Pons (tissue), 1 donor: ENCODE measurements at regions not wholly inside any gene's neighbourhood (a gene's known extent, or its start where the extent isn't known, plus 50 kb on each side); places are given as distances from the start of the nearest gene placed in this dataset.

Experiments
- DNase-seq: peaks from one replicate; pipeline ENCODE4 v3.0.0-alpha.2; 2016; ENCODE audit warnings: low spot score

DNA sequence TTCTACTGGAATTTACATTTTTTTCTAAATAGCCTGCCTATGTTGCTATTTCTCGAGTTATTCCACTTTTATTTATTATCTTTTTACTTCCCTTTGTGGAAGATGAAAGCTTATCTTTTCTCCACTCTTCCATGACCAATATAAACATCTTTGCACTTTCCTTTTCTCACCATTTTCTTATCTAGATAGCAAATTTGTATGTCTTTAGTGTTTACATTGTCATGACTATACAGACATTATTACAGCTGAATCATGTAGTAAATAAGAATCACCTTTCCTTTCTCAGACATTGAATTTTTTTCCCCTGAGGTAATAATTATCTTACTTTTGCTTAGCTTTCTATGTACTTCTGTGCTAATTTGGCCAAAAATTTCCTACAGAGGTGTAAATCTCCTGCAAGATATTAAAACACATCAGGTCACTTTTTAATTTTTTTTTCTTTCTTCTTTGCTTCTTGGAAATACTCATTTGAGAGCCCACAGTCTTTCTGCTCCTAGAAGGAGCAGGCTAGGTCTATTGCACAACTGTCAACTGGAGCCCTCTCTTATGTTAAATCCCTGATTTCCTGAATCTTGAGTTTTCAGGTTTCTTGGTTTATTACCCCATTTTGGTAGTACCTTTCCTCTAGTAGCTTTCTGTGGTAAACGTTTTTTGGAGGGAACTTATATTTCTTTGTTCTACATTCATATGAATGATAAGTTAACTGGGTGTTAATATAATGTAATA is 109.0 kb upstream of the ATP2B1 start:
- DNase-seq, result no peak

- DNase-seq, result no peak
These were observed 106.6 kb upstream of the ATP2B1 start for GRCh38 chr12:89815225-89815624.

- no peak for DNase-seq
These were observed 94.8 kb upstream of the ATP2B1 start for GRCh38 chr12:89803412-89803811.

DNA sequence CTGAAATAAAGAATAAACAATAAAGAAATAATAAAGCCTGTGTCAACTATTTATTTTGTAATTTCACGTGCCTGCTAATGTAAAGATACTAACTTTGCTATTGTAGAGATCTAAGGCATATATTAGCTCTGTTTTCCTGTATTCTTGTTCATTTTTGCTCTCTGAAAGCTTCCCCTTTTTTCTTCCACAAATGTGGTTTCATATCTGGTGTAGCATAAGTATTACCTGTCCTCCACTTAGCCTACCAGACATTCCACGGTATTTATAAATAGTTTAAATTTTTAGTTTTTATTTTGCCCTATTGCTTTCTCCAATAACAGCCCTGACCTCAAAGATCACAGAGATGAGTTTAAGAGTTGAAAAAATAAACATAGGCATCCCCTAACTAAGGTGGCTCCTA is 92.6 kb upstream of the ATP2B1 start:
- DNase-seq, result no peak

DNA sequence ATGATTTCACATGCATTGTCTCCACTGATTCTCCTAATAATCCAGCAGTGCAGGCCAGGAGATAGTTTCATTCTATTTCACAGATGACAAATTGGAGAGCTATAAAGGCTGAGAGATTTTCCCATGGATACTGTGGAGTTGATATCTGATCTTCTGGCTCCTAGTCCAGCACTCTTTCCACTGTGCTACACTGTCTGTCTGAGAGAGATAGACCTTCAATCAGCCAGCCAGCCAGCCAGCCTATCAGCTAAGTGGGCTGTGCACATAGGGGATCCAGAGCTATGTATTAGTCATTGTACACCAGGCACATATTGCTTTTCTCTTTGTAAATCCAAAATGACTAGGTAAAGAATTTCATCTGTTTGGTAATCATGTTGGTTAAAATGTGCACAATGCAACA is 91.8 kb upstream of the ATP2B1 start:
- DNase-seq, result no peak

DNA sequence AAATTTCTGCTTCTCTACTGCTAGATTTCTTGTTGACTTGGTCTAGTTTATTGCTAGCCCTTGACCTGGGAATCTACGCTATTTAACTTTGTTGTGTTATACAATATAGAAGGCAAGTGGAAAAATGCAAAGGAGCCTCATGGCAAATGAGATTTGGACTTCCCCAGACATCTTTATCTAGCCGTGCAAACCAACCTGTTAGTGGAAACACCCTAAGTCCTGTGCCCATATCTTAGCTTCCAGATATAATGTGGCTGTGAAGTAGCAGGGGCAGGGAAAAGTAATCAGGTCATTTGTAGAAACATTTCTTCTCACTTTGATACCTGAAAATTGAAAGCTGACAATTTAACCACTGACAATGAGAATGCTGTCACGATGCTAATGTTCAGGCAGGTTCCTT is 90.7 kb upstream of the ATP2B1 start:
- no peak for DNase-seq

GRCh38 chr12:89797436-89797835 is 88.8 kb upstream of the ATP2B1 start:
- DNase-seq, result no peak

GRCh38 chr12:89796798-89797382 is 88.3 kb upstream of the ATP2B1 start:
- no peak for DNase-seq

- no peak for DNase-seq
These were observed 85.3 kb upstream of the ATP2B1 start for GRCh38 chr12:89793946-89794345.

DNA sequence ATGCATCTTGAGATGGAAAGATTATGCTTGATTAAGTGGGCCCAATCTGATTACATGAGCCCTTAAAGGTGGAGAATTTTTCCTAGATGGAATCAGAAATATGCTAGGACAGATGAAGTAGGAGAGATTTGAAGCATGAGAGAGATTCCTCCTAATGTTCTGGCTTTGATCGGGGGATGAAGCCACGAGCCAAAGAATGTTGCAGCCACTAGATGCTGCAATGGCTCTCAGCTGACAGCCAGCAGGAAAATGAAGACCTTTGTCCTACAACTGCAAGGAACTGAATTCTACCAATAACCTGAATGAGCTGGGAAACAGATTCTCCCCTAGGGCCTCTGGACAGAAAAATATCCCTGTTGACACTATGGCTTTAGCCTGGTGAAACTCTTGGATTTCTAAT is 82.6 kb upstream of the ATP2B1 start:
- DNase-seq, result no peak

GRCh38 chr12:89789862-89790261 is 81.2 kb upstream of the ATP2B1 start:
- peak; percentile 78 for DNase-seq

DNA sequence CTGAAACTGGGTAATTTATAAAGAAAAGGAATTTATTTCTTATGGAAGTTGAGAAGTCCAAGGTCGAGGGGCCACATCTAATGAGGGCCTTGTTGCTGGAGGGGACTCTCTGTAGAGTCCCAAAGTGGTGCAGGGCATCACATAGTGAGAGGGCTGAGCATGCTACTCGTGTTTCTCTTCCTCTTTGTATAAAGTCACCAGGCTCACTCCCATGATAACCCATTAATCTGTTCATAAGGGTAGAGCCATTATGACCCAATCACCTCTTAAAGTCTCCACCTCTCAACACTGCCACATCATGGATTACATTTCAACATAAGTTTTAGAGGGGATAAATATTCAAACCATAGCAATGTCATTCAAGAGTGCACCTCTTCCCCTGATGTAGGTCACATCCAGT is 79.1 kb upstream of the ATP2B1 start:
- DNase-seq, result no peak

GRCh38 chr12:89786177-89786810 is 77.7 kb upstream of the ATP2B1 start:
- no peak for DNase-seq

- peak; percentile 19 for DNase-seq
These were observed 74.9 kb upstream of the ATP2B1 start for GRCh38 chr12:89783359-89784060.

DNA sequence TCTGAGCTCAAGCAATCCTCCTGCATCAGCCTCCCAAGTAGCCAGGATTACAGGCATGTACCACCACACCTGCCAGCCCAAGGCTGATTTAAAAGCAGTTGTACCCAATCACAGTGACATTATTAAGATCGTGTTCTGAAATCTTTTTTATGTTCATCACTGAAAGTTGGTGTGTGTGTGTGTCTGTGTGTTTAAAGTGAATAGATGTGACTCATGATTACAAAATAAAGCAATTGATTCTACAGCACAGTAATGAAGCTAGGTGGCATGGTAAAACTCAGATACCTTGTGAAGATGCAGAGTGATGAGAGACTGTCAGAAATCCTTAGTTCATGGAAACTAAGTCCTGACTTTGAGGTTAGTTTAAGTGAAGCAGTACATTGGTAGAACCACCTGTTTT is 74.2 kb upstream of the ATP2B1 start:
- DNase-seq, result no peak

DNA sequence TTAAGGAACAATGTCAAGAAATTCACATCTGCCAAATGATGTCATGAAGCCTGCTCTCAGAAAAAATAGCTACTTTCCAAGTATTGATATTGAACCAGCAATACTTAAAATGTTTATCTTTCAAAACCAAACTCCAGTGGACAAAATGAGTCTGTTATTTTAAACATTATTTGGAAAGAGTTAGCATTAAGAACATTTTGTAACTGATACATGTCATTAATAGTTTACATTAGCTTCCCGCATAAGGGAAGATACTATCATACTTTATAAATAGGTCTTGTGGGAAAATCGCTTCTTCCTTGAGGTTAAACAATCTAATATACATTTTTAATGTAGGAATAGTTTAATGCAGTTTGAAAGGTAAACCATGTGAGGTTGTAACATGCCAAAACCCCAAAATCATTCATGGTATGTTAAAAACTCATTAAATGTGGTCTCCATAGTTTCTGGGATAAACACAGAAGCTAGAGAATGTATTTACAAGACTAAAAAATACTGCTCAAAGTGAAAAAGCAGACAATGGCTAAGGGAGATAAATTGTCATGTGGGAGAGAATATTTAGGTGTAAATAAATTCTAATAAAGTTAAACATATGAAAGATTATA is 73.4 kb upstream of the ATP2B1 start:
- DNase-seq, result no peak

GRCh38 chr12:89781156-89781555 is 72.5 kb upstream of the ATP2B1 start:
- DNase-seq, result no peak

DNA sequence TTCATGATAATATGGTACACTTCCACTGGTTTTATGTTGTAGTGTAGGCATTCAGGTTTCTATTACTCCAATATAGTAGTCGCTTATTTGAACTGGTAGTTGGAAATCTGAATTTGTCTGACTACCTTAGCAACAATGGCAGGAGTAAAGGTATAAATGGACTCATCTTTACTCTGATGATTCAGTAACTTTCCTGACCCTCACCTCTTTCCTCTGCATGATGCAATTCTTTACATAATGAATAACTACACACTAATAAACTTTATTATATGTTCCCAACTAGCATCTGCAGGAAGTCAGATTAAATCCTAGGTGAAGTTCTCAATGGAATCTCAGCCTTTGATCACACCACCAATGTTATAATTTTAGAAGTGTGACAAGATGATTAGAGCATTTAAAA is 70.5 kb upstream of the ATP2B1 start:
- no peak for DNase-seq

GRCh38 chr12:89777733-89778379 is 69.2 kb upstream of the ATP2B1 start:
- DNase-seq, result no peak

DNA sequence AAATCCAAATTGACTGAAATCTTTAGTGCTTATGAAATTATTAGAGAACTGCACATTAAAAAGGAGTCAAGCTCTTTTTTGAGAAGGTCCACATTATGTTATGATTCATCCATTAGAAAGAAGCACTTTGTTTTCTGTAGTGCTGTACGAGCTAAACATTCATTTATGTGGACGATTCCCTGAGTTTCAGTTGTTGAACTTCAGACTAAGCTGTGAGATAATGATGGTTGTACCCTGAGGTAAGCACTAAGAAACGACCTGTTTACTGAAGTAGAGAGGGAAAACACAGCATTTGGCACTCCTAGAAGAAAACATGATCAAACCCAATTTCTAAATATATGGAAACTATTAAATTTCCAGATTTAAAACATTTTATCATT is 67.3 kb upstream of the ATP2B1 start:
- DNase-seq, result no peak

DNA sequence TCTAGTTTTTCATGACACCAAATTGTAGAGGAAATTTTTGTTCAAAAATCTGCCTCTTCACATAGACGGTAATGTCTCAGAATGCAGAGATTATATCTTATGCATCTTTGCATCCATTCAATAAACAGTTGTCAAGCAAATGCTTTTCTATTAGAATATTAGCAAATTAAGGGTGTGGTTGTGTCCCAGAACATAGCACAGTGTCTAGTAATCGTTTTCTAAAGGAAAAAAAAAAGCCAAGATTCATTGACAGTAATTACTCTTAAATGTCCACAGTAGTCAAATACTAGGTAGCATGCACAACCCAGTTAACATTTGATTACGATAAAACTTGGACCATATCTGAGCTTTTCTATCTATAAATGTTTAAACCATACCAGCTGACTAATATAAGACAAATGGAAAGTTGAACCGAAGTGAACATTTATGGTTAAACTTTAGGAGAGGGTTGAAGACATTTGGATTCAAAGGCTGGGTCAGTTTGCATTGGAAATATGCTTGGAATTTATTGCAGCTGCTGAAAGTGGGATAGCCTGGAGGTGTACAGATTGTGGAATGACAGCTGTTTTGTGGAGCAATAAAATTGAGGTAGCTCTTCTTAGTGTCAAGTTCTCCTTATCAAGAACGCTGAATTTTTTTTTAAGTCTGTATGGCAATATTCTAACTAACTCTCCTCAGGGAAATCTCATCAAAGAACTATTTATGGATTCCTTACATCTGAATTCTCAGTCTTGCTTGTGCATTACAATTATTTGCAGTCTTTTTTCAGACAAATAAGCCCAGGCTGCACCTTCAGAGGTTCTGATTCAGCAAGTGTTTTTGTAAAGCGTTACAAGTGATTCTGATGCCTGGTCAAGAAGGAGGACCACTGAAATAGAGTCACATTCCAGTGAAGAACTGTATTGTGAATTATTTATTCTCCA is 66.7 kb upstream of the ATP2B1 start:
- no peak for DNase-seq
